Muscle of arm (tissue), 1 donor: ENCODE measurements at regions not wholly inside any gene's neighbourhood (a gene's known extent, or its start where the extent isn't known, plus 50 kb on each side); places are given as distances from the start of the nearest gene placed in this dataset.

Experiments
- DNase-seq: peaks from one replicate; pipeline ENCODE4 v3.0.0-alpha.2; 2013

DNA sequence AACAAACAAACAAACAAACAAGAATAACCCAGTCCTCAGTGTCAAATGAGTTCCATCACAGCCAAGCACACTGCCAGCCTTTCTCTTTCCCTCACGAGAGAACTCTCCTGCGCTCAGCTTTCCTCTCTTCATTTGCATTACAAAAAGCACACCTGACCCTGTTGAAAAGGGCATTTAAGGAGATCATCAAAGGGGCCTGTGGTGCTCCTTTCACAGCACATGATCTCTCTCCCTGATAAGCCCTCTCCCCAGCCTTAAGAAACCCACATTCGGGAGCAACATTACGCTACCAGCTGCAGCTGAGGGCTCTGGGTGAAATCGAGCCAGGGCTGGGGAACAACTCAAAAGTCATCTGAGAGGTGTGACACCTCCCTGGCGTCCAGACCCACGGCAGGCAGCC is 165.6 kb upstream of the TMCC3 start:
- no peak for DNase-seq

- DNase-seq: no peak
Measured at GRCh38 chr12:94815450-94815849, 165.1 kb upstream of the TMCC3 start.

DNA sequence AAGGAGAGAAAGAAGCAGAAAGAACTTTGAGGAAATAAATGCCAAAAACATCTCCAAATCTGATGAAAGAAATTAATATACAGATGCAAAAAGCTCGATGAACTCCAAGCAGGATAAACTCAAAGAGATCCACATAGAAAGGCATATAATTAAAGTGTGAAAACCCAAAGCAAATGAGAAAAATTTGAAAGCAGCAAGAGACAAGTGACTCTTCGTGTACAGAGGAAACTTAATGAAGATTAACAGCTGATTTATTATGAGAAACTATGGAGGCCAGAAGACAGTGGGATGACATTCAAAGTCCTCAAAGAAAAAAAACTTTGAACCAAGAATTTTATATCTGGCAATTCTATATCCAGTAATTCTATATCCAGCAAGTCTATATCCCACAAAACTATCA is 163.0 kb upstream of the TMCC3 start:
- no peak for DNase-seq

- no peak for DNase-seq
Measured at GRCh38 chr12:94812345-94812744, 162.0 kb upstream of the TMCC3 start.

DNA sequence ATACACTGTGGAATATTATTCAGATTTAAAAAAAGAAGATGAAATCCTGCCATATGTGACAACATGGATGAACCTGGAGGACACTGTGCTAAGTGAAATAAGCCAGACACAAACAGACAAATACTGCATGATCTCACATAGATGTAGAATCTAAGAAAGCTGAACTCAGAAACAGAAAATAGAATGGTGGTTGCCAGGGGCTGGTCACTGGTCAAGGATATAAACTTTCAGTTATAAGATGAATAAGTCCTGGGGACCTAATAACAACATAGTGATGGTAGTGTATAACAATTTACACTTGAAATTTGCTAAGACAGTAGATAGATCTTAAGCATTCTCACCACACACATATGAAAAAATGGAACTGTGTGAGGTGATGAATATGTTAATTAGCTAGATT is 161.3 kb upstream of the TMCC3 start:
- no peak for DNase-seq

- no peak for DNase-seq
Measured at GRCh38 chr12:94807951-94808350, 157.6 kb upstream of the TMCC3 start.

- no peak for DNase-seq
Measured at GRCh38 chr12:94806617-94807016, 156.3 kb upstream of the TMCC3 start.

DNA sequence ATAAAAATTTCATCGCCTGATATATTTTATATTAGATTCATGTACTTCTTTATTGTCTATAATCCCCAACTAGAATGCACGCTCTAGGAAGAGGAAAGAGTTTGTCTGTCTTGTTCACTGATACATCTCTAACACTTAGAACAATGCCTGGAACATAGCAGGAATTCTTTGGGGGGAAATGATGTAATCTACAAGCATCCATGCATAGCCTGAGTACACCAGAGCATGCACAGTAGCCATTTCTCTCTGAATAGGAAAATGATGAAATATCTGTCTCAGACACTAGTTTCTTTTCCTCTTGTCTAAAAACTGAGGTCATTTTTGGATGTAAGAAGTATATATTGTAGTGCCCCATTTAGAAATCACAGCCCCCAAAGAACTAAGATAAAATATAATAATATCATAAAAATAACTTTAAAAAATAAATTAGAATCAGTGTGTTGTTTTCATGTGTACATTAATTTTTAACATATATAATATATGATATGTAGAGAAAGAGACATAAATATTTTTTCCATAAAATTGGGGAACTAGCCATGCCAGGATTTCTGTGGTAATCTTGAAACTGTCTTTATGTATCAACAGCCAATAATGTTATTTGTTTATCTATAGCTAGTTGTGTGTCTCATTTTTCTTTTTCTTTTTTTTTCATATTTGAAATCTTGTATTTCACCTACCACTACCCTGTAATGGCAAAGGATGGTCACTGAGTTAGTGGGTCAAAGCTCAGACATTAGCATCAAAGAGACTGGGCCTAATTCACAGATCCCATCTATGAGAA is 155.6 kb upstream of the TMCC3 start:
- no peak for DNase-seq

- no peak for DNase-seq
Measured at GRCh38 chr12:94803939-94804338, 153.6 kb upstream of the TMCC3 start.

- no peak for DNase-seq
Measured at GRCh38 chr12:94802796-94803195, 152.4 kb upstream of the TMCC3 start.

DNA sequence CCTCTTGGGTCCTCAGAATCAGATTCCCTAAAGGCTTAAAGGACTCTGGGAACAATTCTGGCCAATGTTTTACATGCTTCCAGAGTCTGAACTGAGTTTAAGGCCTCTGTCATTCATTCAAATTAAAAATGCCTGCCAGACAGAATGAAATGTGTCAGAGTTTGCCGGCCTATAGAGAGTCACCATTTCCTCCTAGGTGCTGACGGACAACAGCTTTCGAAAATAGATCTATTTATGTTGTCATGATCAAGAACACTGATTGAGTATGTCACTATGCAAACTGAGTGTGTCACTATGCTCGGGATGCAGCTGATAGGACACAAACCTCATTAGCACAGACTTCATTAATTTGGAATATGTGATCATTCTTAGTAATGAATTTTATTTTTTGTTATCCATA is 151.4 kb upstream of the TMCC3 start:
- no peak for DNase-seq

DNA sequence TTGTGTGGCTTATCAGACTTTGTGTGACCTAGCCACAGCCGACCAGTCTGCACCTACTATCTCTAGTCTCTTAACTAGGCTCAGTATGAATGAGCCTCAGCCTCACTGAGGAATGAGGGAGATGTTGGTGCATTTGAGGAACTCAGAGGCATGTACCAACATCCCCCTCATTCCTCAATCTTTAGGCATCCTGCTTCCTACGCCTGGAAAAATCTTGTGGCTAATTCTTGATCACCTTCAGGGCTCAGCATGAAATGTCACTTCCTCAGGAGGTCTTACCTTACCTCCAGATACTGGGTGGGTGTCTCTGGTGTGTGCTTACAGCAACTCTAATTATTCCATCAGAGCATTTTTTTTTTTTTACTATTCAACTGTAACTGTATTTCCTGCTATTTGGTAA is 148.8 kb upstream of the TMCC3 start:
- DNase-seq: no peak

DNA sequence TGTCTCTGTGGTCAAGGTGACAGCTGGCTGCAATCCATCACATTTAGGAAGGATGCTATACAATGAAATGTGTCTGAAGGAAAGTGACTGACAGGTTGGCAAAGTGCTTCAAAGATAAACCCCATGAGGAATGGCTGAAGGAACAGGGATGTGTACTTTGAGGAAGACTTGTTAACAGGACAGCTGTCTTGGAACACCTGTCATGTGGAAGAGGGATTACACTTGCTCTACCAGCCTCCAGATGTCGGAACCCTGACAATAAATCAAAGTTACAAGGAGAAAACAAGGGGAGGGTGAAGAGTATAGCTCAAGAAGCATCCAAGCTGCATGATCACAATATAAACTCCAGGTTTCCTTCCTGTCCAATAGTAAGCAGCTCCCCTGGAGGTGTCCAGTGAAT is 147.8 kb upstream of the TMCC3 start:
- DNase-seq: no peak

DNA sequence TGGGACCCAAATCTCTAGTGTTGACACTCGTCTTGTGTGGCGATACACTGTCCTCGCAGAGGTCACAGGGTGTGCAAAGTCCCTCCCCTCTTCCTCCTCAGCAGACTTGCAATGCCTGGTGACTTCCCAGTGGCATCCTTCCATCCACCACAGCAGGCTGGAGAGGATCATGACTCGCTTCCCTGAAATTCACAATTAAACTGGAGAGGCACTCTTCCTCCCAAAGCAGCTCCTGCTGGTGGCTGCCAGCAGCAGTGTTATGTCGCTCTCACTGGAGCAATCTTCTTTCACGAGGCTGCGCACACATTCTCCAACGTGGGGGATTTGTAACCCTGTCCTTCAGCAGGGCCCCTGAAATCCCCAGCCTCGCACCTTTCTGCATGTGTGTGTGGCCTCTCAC is 145.2 kb upstream of the TMCC3 start:
- DNase-seq: no peak

- DNase-seq: no peak
Measured at GRCh38 chr12:94795044-94795443, 144.7 kb upstream of the TMCC3 start.

DNA sequence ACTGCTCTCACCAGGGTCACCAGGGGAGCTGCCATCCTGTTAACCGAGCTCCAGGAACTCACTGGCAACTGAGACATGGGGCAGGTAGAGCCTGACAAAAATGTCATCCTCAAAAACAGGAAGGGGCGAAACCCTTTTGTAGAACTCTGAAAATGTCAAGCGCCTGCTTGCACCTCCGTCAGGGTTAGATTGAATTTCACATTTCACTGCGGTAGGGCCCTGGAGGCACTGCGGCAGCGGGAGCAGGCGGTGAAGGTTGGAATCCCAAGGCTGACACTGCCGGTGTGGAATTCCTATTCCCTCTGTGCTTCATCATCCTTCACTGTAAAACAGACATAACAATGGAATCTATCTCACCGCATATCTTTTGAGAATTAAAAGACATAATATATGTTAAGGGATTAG is 142.8 kb upstream of the TMCC3 start:
- no peak for DNase-seq

- DNase-seq: peak; percentile 44
Measured at GRCh38 chr12:94792693-94793092, 142.3 kb upstream of the TMCC3 start.

GRCh38 chr12:94791933-94792332 is 141.6 kb upstream of the TMCC3 start:
- DNase-seq: no peak

GRCh38 chr12:94790825-94791224 is 140.5 kb upstream of the TMCC3 start:
- no peak for DNase-seq

GRCh38 chr12:94790370-94790769 is 140.0 kb upstream of the TMCC3 start:
- no peak for DNase-seq

GRCh38 chr12:94789510-94790225 is 139.3 kb upstream of the TMCC3 start:
- no peak for DNase-seq

DNA sequence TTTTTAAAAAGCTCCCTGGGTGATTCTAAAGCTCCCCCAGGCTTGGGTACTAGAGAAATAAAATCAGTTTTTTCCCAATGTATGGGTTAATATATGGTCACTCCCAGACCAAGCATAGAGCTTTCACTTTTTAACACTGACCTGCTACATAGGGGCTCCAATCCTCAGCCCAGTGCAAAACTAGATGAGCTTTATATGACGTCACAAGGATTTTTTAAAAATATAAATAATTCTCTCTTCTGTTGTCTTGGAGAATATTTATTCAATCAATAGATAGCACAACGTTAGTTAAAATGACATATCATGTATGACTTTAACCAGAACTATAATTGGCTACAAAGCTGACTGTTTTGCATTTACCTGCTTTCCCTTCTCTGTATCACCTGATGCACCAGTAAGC is 137.9 kb upstream of the TMCC3 start:
- no peak for DNase-seq

GRCh38 chr12:94786906-94787305 is 136.5 kb upstream of the TMCC3 start:
- no peak for DNase-seq

DNA sequence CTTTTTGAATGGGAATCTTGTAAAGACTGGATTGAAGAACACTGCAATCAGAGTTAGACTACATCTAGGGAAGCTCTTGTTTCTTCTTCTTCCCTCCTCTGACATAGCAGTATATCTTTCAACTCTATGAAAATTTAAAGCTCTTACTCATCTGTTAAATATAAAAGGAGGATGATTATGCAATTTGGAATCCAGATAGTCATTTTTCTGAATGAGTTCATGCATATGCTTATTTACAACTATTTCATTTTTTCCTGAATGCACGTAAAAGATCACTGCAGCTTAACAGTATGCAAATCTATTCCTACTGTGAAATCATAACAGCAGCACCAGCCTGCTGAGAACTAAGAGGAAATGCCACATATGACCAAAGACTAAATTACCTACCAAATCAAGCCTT is 133.5 kb upstream of the TMCC3 start:
- no peak for DNase-seq
